ENCODE measurements at regions not wholly inside any gene's neighbourhood (a gene's known extent, or its start where the extent isn't known, plus 50 kb on each side); places are given as distances from the start of the nearest gene placed in this dataset.

- TF ChIP-seq SIN3A (IDR thresholded peaks at IDR 0.05; ENCODE audit: low read depth) (no peak), MAX (IDR thresholded peaks at IDR 0.05) (no peak), ZBTB33 (IDR thresholded peaks at IDR 0.05; ENCODE audit: extremely low read depth, insufficient replicate concordance, low read length) (no peak), CTCF (IDR thresholded peaks at IDR 0.05 in 2 of 3, conservative IDR thresholded peaks at IDR 0.05 in 1 of 3; ENCODE audit: borderline replicate concordance in 1 of 3, insufficient read depth in 1 of 3, low read depth in 2 of 3, low read length in 2 of 3) (no peak), SP1 (IDR thresholded peaks at IDR 0.05; ENCODE audit: low read depth) (no peak), POLR2A (IDR thresholded peaks at IDR 0.05; ENCODE audit: borderline replicate concordance, extremely low read depth, insufficient read depth, insufficient read length) (no peak)
Observed at GRCh38 chr6:168249746-168250145, 69.8 kb downstream of the DACT2 start.
